ENCODE measurements at regions not wholly inside any gene's neighbourhood (a gene's known extent, or its start where the extent isn't known, plus 50 kb on each side); places are given as distances from the start of the nearest gene placed in this dataset.
"Not testable (repeated sequence)": the region's sequence is repeated elsewhere in the genome, so short reads cannot be mapped to it uniquely, and the experiment has no call there.

GRCh38 chr10:46650967-46651366 is 72.0 kb downstream of the SYT15 start:
- TF ChIP-seq POLR2AphosphoS5 (IDR thresholded peaks at IDR 0.05; ENCODE audit: low read depth, low read length); SIN3A (IDR thresholded peaks at IDR 0.05; ENCODE audit: borderline replicate concordance, insufficient read depth, low read depth, low read length): not testable (repeated sequence)
- TF ChIP-seq, protein P1, sequence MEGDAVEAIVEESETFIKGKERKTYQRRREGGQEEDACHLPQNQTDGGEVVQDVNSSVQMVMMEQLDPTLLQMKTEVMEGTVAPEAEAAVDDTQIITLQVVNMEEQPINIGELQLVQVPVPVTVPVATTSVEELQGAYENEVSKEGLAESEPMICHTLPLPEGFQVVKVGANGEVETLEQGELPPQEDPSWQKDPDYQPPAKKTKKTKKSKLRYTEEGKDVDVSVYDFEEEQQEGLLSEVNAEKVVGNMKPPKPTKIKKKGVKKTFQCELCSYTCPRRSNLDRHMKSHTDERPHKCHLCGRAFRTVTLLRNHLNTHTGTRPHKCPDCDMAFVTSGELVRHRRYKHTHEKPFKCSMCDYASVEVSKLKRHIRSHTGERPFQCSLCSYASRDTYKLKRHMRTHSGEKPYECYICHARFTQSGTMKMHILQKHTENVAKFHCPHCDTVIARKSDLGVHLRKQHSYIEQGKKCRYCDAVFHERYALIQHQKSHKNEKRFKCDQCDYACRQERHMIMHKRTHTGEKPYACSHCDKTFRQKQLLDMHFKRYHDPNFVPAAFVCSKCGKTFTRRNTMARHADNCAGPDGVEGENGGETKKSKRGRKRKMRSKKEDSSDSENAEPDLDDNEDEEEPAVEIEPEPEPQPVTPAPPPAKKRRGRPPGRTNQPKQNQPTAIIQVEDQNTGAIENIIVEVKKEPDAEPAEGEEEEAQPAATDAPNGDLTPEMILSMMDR (IDR thresholded peaks at IDR 0.05): not testable (repeated sequence)
- TF ChIP-seq, protein P2, sequence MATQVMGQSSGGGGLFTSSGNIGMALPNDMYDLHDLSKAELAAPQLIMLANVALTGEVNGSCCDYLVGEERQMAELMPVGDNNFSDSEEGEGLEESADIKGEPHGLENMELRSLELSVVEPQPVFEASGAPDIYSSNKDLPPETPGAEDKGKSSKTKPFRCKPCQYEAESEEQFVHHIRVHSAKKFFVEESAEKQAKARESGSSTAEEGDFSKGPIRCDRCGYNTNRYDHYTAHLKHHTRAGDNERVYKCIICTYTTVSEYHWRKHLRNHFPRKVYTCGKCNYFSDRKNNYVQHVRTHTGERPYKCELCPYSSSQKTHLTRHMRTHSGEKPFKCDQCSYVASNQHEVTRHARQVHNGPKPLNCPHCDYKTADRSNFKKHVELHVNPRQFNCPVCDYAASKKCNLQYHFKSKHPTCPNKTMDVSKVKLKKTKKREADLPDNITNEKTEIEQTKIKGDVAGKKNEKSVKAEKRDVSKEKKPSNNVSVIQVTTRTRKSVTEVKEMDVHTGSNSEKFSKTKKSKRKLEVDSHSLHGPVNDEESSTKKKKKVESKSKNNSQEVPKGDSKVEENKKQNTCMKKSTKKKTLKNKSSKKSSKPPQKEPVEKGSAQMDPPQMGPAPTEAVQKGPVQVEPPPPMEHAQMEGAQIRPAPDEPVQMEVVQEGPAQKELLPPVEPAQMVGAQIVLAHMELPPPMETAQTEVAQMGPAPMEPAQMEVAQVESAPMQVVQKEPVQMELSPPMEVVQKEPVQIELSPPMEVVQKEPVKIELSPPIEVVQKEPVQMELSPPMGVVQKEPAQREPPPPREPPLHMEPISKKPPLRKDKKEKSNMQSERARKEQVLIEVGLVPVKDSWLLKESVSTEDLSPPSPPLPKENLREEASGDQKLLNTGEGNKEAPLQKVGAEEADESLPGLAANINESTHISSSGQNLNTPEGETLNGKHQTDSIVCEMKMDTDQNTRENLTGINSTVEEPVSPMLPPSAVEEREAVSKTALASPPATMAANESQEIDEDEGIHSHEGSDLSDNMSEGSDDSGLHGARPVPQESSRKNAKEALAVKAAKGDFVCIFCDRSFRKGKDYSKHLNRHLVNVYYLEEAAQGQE (IDR thresholded peaks at IDR 0.05; ENCODE audit: insufficient read depth in 1 of 2, low read depth in 2 of 2, low read length in 1 of 2): not testable (repeated sequence)

Data from Panc1 (cell line).